H9 (cell line): ENCODE measurements at regions not wholly inside any gene's neighbourhood (a gene's known extent, or its start where the extent isn't known, plus 50 kb on each side); places are given as distances from the start of the nearest gene placed in this dataset.

Source experiments
- DNase-seq: peaks from one replicate; pipeline ENCODE4 v3.0.0-alpha.2; 2017
- H2AFZ ChIP-seq: one replicate; pipeline ENCODE4 v1.6.1; 2013; ENCODE audit warnings: mild to moderate bottlenecking, low read length, control low read depth, moderate library complexity
- H2AK5ac ChIP-seq: 2 replicates; pipeline ENCODE4 v1.6.1; 2013; ENCODE audit warnings: low read length, control low read depth, mixed read lengths; ENCODE audit not compliant: insufficient read length
- H2BK120ac ChIP-seq: one replicate; pipeline ENCODE4 v1.6.1; 2013; ENCODE audit warnings: low read depth, mild to moderate bottlenecking, low read length, control low read depth, inconsistent platforms; ENCODE audit not compliant: poor library complexity, severe bottlenecking
- H2BK12ac ChIP-seq: 2 replicates; pipeline ENCODE4 v1.6.1; 2013; ENCODE audit warnings: low read length, control low read depth, mixed read lengths, low read depth; ENCODE audit not compliant: insufficient read length
- H2BK15ac ChIP-seq: 2 replicates; pipeline ENCODE4 v1.6.1; 2013; ENCODE audit warnings: low read depth, low read length, control low read depth
- H2BK20ac ChIP-seq: one replicate; pipeline ENCODE4 v1.6.1; 2013; ENCODE audit warnings: low read depth, mild to moderate bottlenecking, low read length, control low read depth, inconsistent platforms; ENCODE audit not compliant: poor library complexity, severe bottlenecking
- H2BK5ac ChIP-seq: 2 replicates; pipeline ENCODE4 v1.6.1; 2013; ENCODE audit warnings: low read length, control low read depth, mixed read lengths; ENCODE audit not compliant: insufficient read length
- H3K14ac ChIP-seq: 2 replicates; pipeline ENCODE4 v1.6.1; 2013; ENCODE audit warnings: low read length, control low read depth; ENCODE audit not compliant: insufficient read depth
- H3K18ac ChIP-seq: 2 replicates; pipeline ENCODE4 v1.6.1; 2013; ENCODE audit warnings: low read depth, mild to moderate bottlenecking, mixed read lengths, low read length, control low read depth; ENCODE audit not compliant: insufficient read length
- H3K23ac ChIP-seq: 2 replicates; pipeline ENCODE4 v1.6.1; 2013; ENCODE audit warnings: low read length, control low read depth, mixed read lengths, low read depth; ENCODE audit not compliant: insufficient read length
- H3K23me2 ChIP-seq: 2 replicates; pipeline ENCODE4 v1.6.1; 2013; ENCODE audit warnings: low read depth, mild to moderate bottlenecking, mixed read lengths, low read length, control low read depth; ENCODE audit not compliant: insufficient read length, poor library complexity, severe bottlenecking
- H3K27ac ChIP-seq: 2 replicates; pipeline ENCODE4 v1.5.1; 2013; ENCODE audit warnings: low read length, control low read depth, mixed read lengths, low read depth; ENCODE audit not compliant: insufficient read length
- H3K27me3 ChIP-seq: 2 replicates; pipeline ENCODE4 v1.6.1; 2013; ENCODE audit warnings: low read length, control low read depth, inconsistent platforms; ENCODE audit not compliant: insufficient read depth
- H3K4ac ChIP-seq: 2 replicates; pipeline ENCODE4 v1.6.1; 2013; ENCODE audit warnings: low read depth, mild to moderate bottlenecking, control low read depth, inconsistent platforms, low read length, moderate library complexity
- H3K4me1 ChIP-seq: 2 replicates; pipeline ENCODE4 v1.6.1; 2013; ENCODE audit warnings: low read length, control low read depth, inconsistent platforms; ENCODE audit not compliant: insufficient read depth
- H3K4me2 ChIP-seq: 2 replicates; pipeline ENCODE4 v1.6.1; 2013; ENCODE audit warnings: low read length, control low read depth, mixed read lengths; ENCODE audit not compliant: insufficient read length, insufficient read depth
- H3K56ac ChIP-seq: 2 replicates; pipeline ENCODE4 v1.6.1; 2013; ENCODE audit warnings: low read depth, mild to moderate bottlenecking, mixed read lengths, low read length, control low read depth; ENCODE audit not compliant: insufficient read length
- H3K79me1 ChIP-seq: 2 replicates; pipeline ENCODE4 v1.6.1; 2013; ENCODE audit warnings: low read depth, mild to moderate bottlenecking, moderate library complexity, low read length, control low read depth, inconsistent platforms; ENCODE audit not compliant: insufficient read depth, poor library complexity, severe bottlenecking
- H3K79me2 ChIP-seq: 2 replicates; pipeline ENCODE4 v1.6.1; 2013; ENCODE audit warnings: low read length, control low read depth, inconsistent platforms; ENCODE audit not compliant: insufficient read depth
- H3K9ac ChIP-seq: 2 replicates; pipeline ENCODE4 v1.6.1; 2013; ENCODE audit warnings: low read length, control low read depth, mixed read lengths; ENCODE audit not compliant: insufficient read length; ENCODE audit errors: extremely low read depth
- H3K9me3 ChIP-seq: one replicate; pipeline ENCODE4 v1.6.1; 2013; ENCODE audit warnings: low read depth, low read length, inconsistent platforms; ENCODE audit not compliant: control insufficient read depth
- H3T11ph ChIP-seq: one replicate; pipeline ENCODE4 v1.6.1; 2013; ENCODE audit warnings: mild to moderate bottlenecking, low read length, control low read depth, inconsistent platforms
- H4K20me1 ChIP-seq: one replicate; pipeline ENCODE4 v1.6.1; 2013; ENCODE audit not compliant: control insufficient read depth, insufficient read length, insufficient read depth
- H4K5ac ChIP-seq: 2 replicates; pipeline ENCODE4 v1.6.1; 2013; ENCODE audit warnings: low read depth, mild to moderate bottlenecking, mixed read lengths, low read length, control low read depth; ENCODE audit not compliant: insufficient read length
- H4K8ac ChIP-seq: replicated peaks from 2 replicates; pipeline ENCODE4 v1.6.1; 2013; ENCODE audit warnings: low read length, control low read depth, mixed read lengths, low read depth; ENCODE audit not compliant: insufficient read length
- H4K91ac ChIP-seq: 2 replicates; pipeline ENCODE4 v1.6.1; 2013; ENCODE audit warnings: low read depth, mild to moderate bottlenecking, moderate library complexity, mixed read lengths, low read length, control low read depth; ENCODE audit not compliant: insufficient read length
- H3K27ac Mint-ChIP-seq, 3 experiments: 2 replicates in 2 of 3; 3 replicates in 1 of 3; pipeline ENCODE4 v1.8.0; 2020 to 2021; ENCODE audit warnings: mixed read lengths in 3 of 3, mild to moderate bottlenecking in 1 of 3, moderate library complexity in 1 of 3
- H3K27me3 Mint-ChIP-seq: 2 replicates; pipeline ENCODE4 v1.8.0; 2021; ENCODE audit warnings: low read depth, mild to moderate bottlenecking, moderate library complexity, mixed read lengths
- H3K36me3 Mint-ChIP-seq, 3 experiments: 2 replicates in 2 of 3; 3 replicates in 1 of 3; pipeline ENCODE4 v1.8.0; 2020 to 2021; ENCODE audit warnings: low read depth in 3 of 3, mixed read lengths in 3 of 3; ENCODE audit not compliant: insufficient read depth in 1 of 3
- H3K4me1 Mint-ChIP-seq, 2 experiments: 2 replicates each; pipeline ENCODE4 v1.8.0; 2020; ENCODE audit warnings: mixed read lengths in 2 of 2
- H3K4me3 Mint-ChIP-seq, 2 experiments: 2 replicates in 1 of 2; 3 replicates in 1 of 2; pipeline ENCODE4 v1.8.0; 2020 to 2021; ENCODE audit warnings: mild to moderate bottlenecking in 2 of 2, mixed read lengths in 2 of 2, moderate library complexity in 1 of 2
- H3K9me3 Mint-ChIP-seq, 2 experiments: 2 replicates in 1 of 2; 3 replicates in 1 of 2; pipeline ENCODE4 v1.8.0; 2020; ENCODE audit warnings: mild to moderate bottlenecking in 2 of 2, mixed read lengths in 2 of 2, moderate library complexity in 1 of 2
- CTCF ChIP-seq: fragments of 200-600 bp; sonication (generic); conservative IDR thresholded peaks from 3 replicates; pipeline ENCODE4 v1.8.0; 2021; ENCODE audit warnings: antibody characterized with exemption, mild to moderate bottlenecking
- WGBS: extraction: QIAGEN DNeasy Blood & Tissue Kit; methylation state at CpG from one replicate; pipeline ENCODE4 v1.1.7; 2013; ENCODE audit warnings: missing lambda C conversion rate, low lambda C conversion rate, mixed read lengths; ENCODE audit not compliant: insufficient read length; ENCODE audit errors: extremely low coverage; 5-methylcytosine and 5-hydroxymethylcytosine counted together

GRCh38 chr1:213526306-213526705, 461.5 kb upstream of the PROX1 start:
- Mint-ChIP-seq H3K27ac (no peak overlapping the region), H3K9me3 (peaks cover 7 to 8% of the 10 kb centered on the region in 2 experiments), H3K27me3 (no peaks in the 10 kb centered on the region; the same call in 1 of the 2 replicates), H3K4me1 (peaks cover 12 to 19% of the 10 kb centered on the region in 2 experiments), H3K36me3 (peaks cover 0 to 7% (median 0%) of the 10 kb centered on the region in 3 experiments; a peak in 2 of 7 replicates), H3K4me3 (no peak overlapping the region)
- no peak overlapping the region for H3K4ac ChIP-seq
- no peak overlapping the region for H2AK5ac ChIP-seq
- H2AFZ ChIP-seq = no peak overlapping the region
- H3K4me1 ChIP-seq = no peaks in the 10 kb centered on the region; the same call in 1 of the 2 replicates
- no peak overlapping the region for H3K4me2 ChIP-seq
- H3K9me3 ChIP-seq = no peaks in the 10 kb centered on the region
- no peaks in the 10 kb centered on the region for H3K79me2 ChIP-seq
- H2BK12ac ChIP-seq = no peak overlapping the region
- no peak overlapping the region for H3K18ac ChIP-seq
- H2BK120ac ChIP-seq = no peak overlapping the region
- no peaks in the 10 kb centered on the region for H3K79me1 ChIP-seq
- H3K27me3 ChIP-seq = no peaks in the 10 kb centered on the region
- no peak overlapping the region for H4K91ac ChIP-seq
- H4K20me1 ChIP-seq = no peaks in the 10 kb centered on the region
- H3K9ac ChIP-seq = no peak overlapping the region
- no CpG with 5 or more reads among the region's 4 CpGs for WGBS
- H3T11ph ChIP-seq = no peak overlapping the region
- no peak for DNase-seq
- no peak overlapping the region for H3K23ac ChIP-seq
- H2BK15ac ChIP-seq = no peak overlapping the region
- H3K27ac ChIP-seq = no peak overlapping the region
- TF ChIP-seq CTCF = no peak
- H3K56ac ChIP-seq = no peak overlapping the region
- no peak overlapping the region for H4K8ac ChIP-seq
- H3K14ac ChIP-seq = no peak overlapping the region
- H3K23me2 ChIP-seq = no peaks in the 10 kb centered on the region
- H4K5ac ChIP-seq = no peak overlapping the region
- no peak overlapping the region for H2BK20ac ChIP-seq
- H2BK5ac ChIP-seq = no peak overlapping the region
